Mesenchymal stem cell (in vitro differentiated cells and primary cell): ENCODE measurements at regions not wholly inside any gene's neighbourhood (a gene's known extent, or its start where the extent isn't known, plus 50 kb on each side); places are given as distances from the start of the nearest gene placed in this dataset. TPM values are rescaled to one million over a fixed set of nuclear protein-coding genes. Genes with fewer than 3 reads are reported as not detected.

Experiments used
- DNase-seq: peaks from one replicate; pipeline ENCODE4 v3.0.0-alpha.2; 2013
- H2AFZ ChIP-seq: one replicate; pipeline ENCODE4 v1.6.1; 2013; ENCODE audit warnings: low read depth, mild to moderate bottlenecking, control low read depth, inconsistent platforms, low read length, moderate library complexity
- H2AK5ac ChIP-seq: 2 replicates; pipeline ENCODE4 v1.6.1; 2013; ENCODE audit warnings: low read length, moderate library complexity, mild to moderate bottlenecking, inconsistent platforms; ENCODE audit not compliant: severe bottlenecking
- H2BK120ac ChIP-seq: one replicate; pipeline ENCODE4 v1.6.1; 2013; ENCODE audit warnings: low read depth, mild to moderate bottlenecking, inconsistent platforms, low read length, moderate library complexity
- H2BK12ac ChIP-seq, 2 experiments: one replicate each; pipeline ENCODE4 v1.6.1; 2013; ENCODE audit warnings: inconsistent platforms in 2 of 2, low read length in 2 of 2, mild to moderate bottlenecking in 2 of 2, moderate library complexity in 2 of 2, control low read depth in 1 of 2
- H2BK15ac ChIP-seq: one replicate; pipeline ENCODE4 v1.6.1; 2013; ENCODE audit warnings: mild to moderate bottlenecking, low read depth, inconsistent platforms; ENCODE audit not compliant: poor library complexity, severe bottlenecking
- H2BK5ac ChIP-seq: 2 replicates; pipeline ENCODE4 v1.6.1; 2013; ENCODE audit warnings: low read depth, mild to moderate bottlenecking, low read length, control low read depth, inconsistent platforms; ENCODE audit not compliant: poor library complexity, severe bottlenecking
- H3K14ac ChIP-seq, 2 experiments: one replicate each; pipeline ENCODE4 v1.6.1; 2013; ENCODE audit warnings: inconsistent platforms in 2 of 2, low read length in 2 of 2, control low read depth in 1 of 2, mild to moderate bottlenecking in 1 of 2, moderate library complexity in 1 of 2
- H3K18ac ChIP-seq, 2 experiments: one replicate each; pipeline ENCODE4 v1.6.1; 2013; ENCODE audit warnings: inconsistent platforms in 2 of 2, low read length in 2 of 2, control low read depth in 1 of 2, low read depth in 1 of 2, mild to moderate bottlenecking in 1 of 2
- H3K23ac ChIP-seq, 2 experiments: one replicate each; pipeline ENCODE4 v1.6.1; 2013; ENCODE audit warnings: inconsistent platforms in 2 of 2, low read length in 2 of 2, mild to moderate bottlenecking in 2 of 2, moderate library complexity in 2 of 2, control low read depth in 1 of 2
- H3K27ac ChIP-seq: 2 replicates; pipeline ENCODE4 v1.5.1; 2013; ENCODE audit warnings: mild to moderate bottlenecking, moderate library complexity, low read length, control low read depth, inconsistent platforms; ENCODE audit not compliant: poor library complexity, severe bottlenecking
- H3K27me3 ChIP-seq, 2 experiments: 2 replicates each; pipeline versions ENCODE4 v1.6.1 to v1.7.0; 2013; ENCODE audit warnings: low read length in 2 of 2, mild to moderate bottlenecking in 2 of 2, moderate library complexity in 2 of 2, control low read depth in 1 of 2, inconsistent platforms in 1 of 2; ENCODE audit not compliant: control insufficient read depth in 1 of 2, insufficient read depth in 1 of 2
- H3K36me3 ChIP-seq, 2 experiments: 2 replicates each; pipeline versions ENCODE4 v1.6.1 to v1.7.0; 2013; ENCODE audit warnings: low read length in 2 of 2, control low read depth in 1 of 2, inconsistent platforms in 1 of 2, low read depth in 1 of 2, mild to moderate bottlenecking in 1 of 2; ENCODE audit not compliant: insufficient read depth in 2 of 2, control insufficient read depth in 1 of 2
- H3K4ac ChIP-seq, 2 experiments: one replicate each; pipeline ENCODE4 v1.6.1; 2013; ENCODE audit warnings: inconsistent platforms in 2 of 2, low read length in 2 of 2, mild to moderate bottlenecking in 2 of 2, moderate library complexity in 2 of 2, control low read depth in 1 of 2, low read depth in 1 of 2
- H3K4me1 ChIP-seq: 2 replicates; pipeline ENCODE4 v1.6.1; 2013; ENCODE audit warnings: low read depth, low read length, control low read depth; ENCODE audit not compliant: control insufficient read depth, insufficient read depth
- H3K4me2 ChIP-seq: 2 replicates; pipeline ENCODE4 v1.6.1; 2013; ENCODE audit warnings: low read length, mild to moderate bottlenecking, inconsistent platforms; ENCODE audit not compliant: poor library complexity, severe bottlenecking
- H3K4me3 ChIP-seq, 2 experiments: 2 replicates each; pipeline versions ENCODE4 v1.5.1 to v1.7.0; 2013; ENCODE audit warnings: low read length in 2 of 2, mild to moderate bottlenecking in 2 of 2, control low read depth in 1 of 2, low read depth in 1 of 2; ENCODE audit not compliant: insufficient read depth in 1 of 2
- H3K79me1 ChIP-seq: replicated peaks from 2 replicates; pipeline ENCODE4 v1.6.1; 2013; ENCODE audit warnings: mild to moderate bottlenecking, control low read depth, low read length, inconsistent platforms; ENCODE audit not compliant: poor library complexity, severe bottlenecking
- H3K9ac ChIP-seq: 2 replicates; pipeline ENCODE4 v1.7.0; 2013; ENCODE audit warnings: mild to moderate bottlenecking, low read length, moderate library complexity
- H3K9me3 ChIP-seq: 2 replicates; pipeline ENCODE4 v1.7.0; 2013; ENCODE audit warnings: mild to moderate bottlenecking, low read length; ENCODE audit not compliant: control insufficient read depth
- H4K8ac ChIP-seq: one replicate; pipeline ENCODE4 v1.6.1; 2013; ENCODE audit warnings: inconsistent platforms, mild to moderate bottlenecking, low read length, moderate library complexity
- H4K91ac ChIP-seq: one replicate; pipeline ENCODE4 v1.6.1; 2013; ENCODE audit warnings: mild to moderate bottlenecking, low read length, inconsistent platforms
- WGBS: methylation state at CpG from one replicate; pipeline ENCODE4 v1.1.7; 2013; ENCODE audit warnings: mixed read lengths; 5-methylcytosine and 5-hydroxymethylcytosine counted together
- small RNA-seq: library from polyadenylated mRNA; stranded (forward); fragments of <200 nt; extraction: miRNeasy Mini kit (QIAGEN cat#:217004); gene quantifications from one replicate; pipeline ENCODE3, GENCODE V24; 2013; ENCODE audit warnings: low read depth

DNA sequence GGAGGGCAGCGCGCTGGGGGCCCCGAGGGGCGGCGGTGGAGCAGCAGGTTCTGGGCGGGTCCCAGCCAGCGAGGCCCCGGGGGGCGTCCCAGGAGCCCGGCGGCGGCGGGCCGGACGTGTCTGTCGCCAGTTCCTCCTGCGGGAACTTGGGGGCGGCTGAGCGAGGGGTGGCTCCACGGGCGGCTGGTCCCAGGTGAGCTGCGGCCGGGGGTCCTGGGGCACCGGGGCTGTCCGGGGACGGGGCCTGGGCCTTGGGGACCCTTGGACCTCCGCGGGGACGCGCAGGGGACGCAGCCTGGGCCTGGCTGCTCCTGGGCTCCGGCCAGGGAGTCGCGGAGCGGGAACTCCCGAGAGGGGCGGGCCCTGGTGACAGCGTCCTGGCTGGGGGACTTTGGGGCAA, 54.2 kb upstream of the ZNF267 start:
- H2BK5ac ChIP-seq: no peak overlapping the region
- no peaks in the 10 kb centered on the region for H3K79me1 ChIP-seq
- H4K91ac ChIP-seq: no peak overlapping the region
- H2AK5ac ChIP-seq: no peak overlapping the region
- H2AFZ ChIP-seq: no peak overlapping the region
- H3K4me1 ChIP-seq: no peaks in the 10 kb centered on the region
- H3K23ac ChIP-seq: no peak overlapping the region
- no peak overlapping the region for H3K27ac ChIP-seq
- H3K18ac ChIP-seq: no peak overlapping the region
- H3K27me3 ChIP-seq: no peaks in the 10 kb centered on the region
- H3K36me3 ChIP-seq: no peaks in the 10 kb centered on the region
- no peak overlapping the region for H2BK120ac ChIP-seq
- no peak for DNase-seq
- no peak overlapping the region for H3K4me3 ChIP-seq
- no peak overlapping the region for H3K4ac ChIP-seq
- H3K9me3 ChIP-seq: peaks cover 15% of the 10 kb centered on the region
- no peak overlapping the region for H3K14ac ChIP-seq
- H3K9ac ChIP-seq: no peak overlapping the region
- no peak overlapping the region for H2BK15ac ChIP-seq
- no peak overlapping the region for H3K4me2 ChIP-seq
- H4K8ac ChIP-seq: no peak overlapping the region
- H2BK12ac ChIP-seq: no peak overlapping the region
- 97% methylated on average over 38 of the region's 38 CpGs for WGBS

GRCh38 chr16:31819948-31820347, 53.7 kb upstream of the ZNF267 start:
- H2AK5ac ChIP-seq: no peak overlapping the region
- no peak overlapping the region for H4K91ac ChIP-seq
- no peaks in the 10 kb centered on the region for H3K36me3 ChIP-seq
- no peaks in the 10 kb centered on the region for H3K4me1 ChIP-seq
- no peak overlapping the region for H4K8ac ChIP-seq
- H3K27ac ChIP-seq: no peak overlapping the region
- H3K4ac ChIP-seq: no peak overlapping the region
- H3K4me2 ChIP-seq: no peak overlapping the region
- WGBS: 91% methylated on average over 12 of the region's 16 CpGs
- no peak overlapping the region for H2BK120ac ChIP-seq
- no peak overlapping the region for H3K14ac ChIP-seq
- H2BK5ac ChIP-seq: no peak overlapping the region
- no peak overlapping the region for H3K4me3 ChIP-seq
- no peaks in the 10 kb centered on the region for H3K79me1 ChIP-seq
- H3K18ac ChIP-seq: no peak overlapping the region
- H3K9ac ChIP-seq: no peak overlapping the region
- H3K27me3 ChIP-seq: no peaks in the 10 kb centered on the region
- no peak overlapping the region for H2AFZ ChIP-seq
- peaks cover 20% of the 10 kb centered on the region for H3K9me3 ChIP-seq
- no peak overlapping the region for H2BK12ac ChIP-seq
- no peak overlapping the region for H3K23ac ChIP-seq
- no peak for DNase-seq
- H2BK15ac ChIP-seq: no peak overlapping the region

Small RNAs in the stretch of these regions (small RNA-seq; reads per million reads assigned to genes)
- not detected for gene AC074050.1
